IMR-90 (cell line): ENCODE measurements at regions not wholly inside any gene's neighbourhood (a gene's known extent, or its start where the extent isn't known, plus 50 kb on each side); places are given as distances from the start of the nearest gene placed in this dataset.
"Not testable (repeated sequence)": the region's sequence is repeated elsewhere in the genome, so short reads cannot be mapped to it uniquely, and the experiment has no call there.

ENCODE experiments used
- ATAC-seq: fragments of 200-7000 bp; cut with Tn5 transposase; 2 replicates; pipeline ENCODE4 v1.9.1; 2020; ENCODE audit warnings: low read depth, mild to moderate bottlenecking, moderate library complexity
- BruUV-seq: library from RNA; stranded (reverse); fragments of 400-500 nt; replicated peaks from 2 replicates; lab custom pipeline; 2021; lab: Mats Ljungman, UMichigan
- CTCF ChIA-PET: fragments of 300-600 bp; formaldehyde crosslinking; extraction: SDS; loops from one replicate; lab custom pipeline; 2021; ENCODE audit warnings: antibody characterized with exemption; lab: Yijun Ruan, JAX
- POLR2A ChIA-PET: fragments of 300-600 bp; sonication (Branson Sonifier 250); formaldehyde crosslinking; loops from one replicate; lab custom pipeline; 2022; ENCODE audit warnings: antibody characterized with exemption; ENCODE audit not compliant: unreplicated experiment; lab: Charles Lee
- DNase-seq: peaks from one replicate; pipeline ENCODE4 v3.0.0; 2013
- H2AFZ ChIP-seq: replicated peaks from 2 replicates; pipeline ENCODE3; 2013; ENCODE audit warnings: low read length, mild to moderate bottlenecking; ENCODE audit not compliant: poor library complexity
- H2AK5ac ChIP-seq: 2 replicates; pipeline ENCODE4 v1.6.1; 2013; ENCODE audit warnings: low read depth, low read length, inconsistent platforms
- H2AK9ac ChIP-seq: replicated peaks from 2 replicates; pipeline ENCODE3; 2013; ENCODE audit warnings: mild to moderate bottlenecking, low read depth, low read length, moderate library complexity; ENCODE audit not compliant: poor library complexity
- H2BK120ac ChIP-seq: 2 replicates; pipeline ENCODE4 v1.6.1; 2013; ENCODE audit warnings: low read depth, low read length, inconsistent platforms
- H2BK15ac ChIP-seq: 3 replicates; pipeline ENCODE4 v1.6.1; 2013; ENCODE audit warnings: low read depth, low read length, inconsistent platforms
- H2BK20ac ChIP-seq: 2 replicates; pipeline ENCODE4 v1.6.1; 2013; ENCODE audit warnings: low read depth, mild to moderate bottlenecking, inconsistent platforms, low read length, moderate library complexity
- H2BK5ac ChIP-seq: 2 replicates; pipeline ENCODE4 v1.6.1; 2013; ENCODE audit warnings: mild to moderate bottlenecking, low read depth, low read length, inconsistent platforms; ENCODE audit not compliant: poor library complexity, severe bottlenecking
- H3K14ac ChIP-seq: replicated peaks from 2 replicates; pipeline ENCODE4 v1.6.1; 2013; ENCODE audit warnings: low read depth, low read length, inconsistent platforms
- H3K18ac ChIP-seq: 2 replicates; pipeline ENCODE4 v1.6.1; 2013; ENCODE audit warnings: low read depth, low read length, control low read depth
- H3K23ac ChIP-seq: 2 replicates; pipeline ENCODE4 v1.6.1; 2013; ENCODE audit warnings: low read depth, low read length, inconsistent platforms
- H3K27ac ChIP-seq: 2 replicates; pipeline ENCODE4 v1.5.1; 2013; ENCODE audit warnings: mild to moderate bottlenecking, control low read depth, low read length; ENCODE audit not compliant: insufficient read depth
- H3K27me3 ChIP-seq: 2 replicates; pipeline ENCODE4 v1.6.1; 2013; ENCODE audit warnings: low read length; ENCODE audit not compliant: control insufficient read depth, insufficient read depth
- H3K36me3 ChIP-seq: 2 replicates; pipeline ENCODE4 v1.6.1; 2013; ENCODE audit warnings: low read length, mixed read lengths; ENCODE audit not compliant: control insufficient read depth, insufficient read depth
- H3K4ac ChIP-seq: 2 replicates; pipeline ENCODE4 v1.6.1; 2013; ENCODE audit warnings: low read depth, low read length, inconsistent platforms
- H3K4me1 ChIP-seq: 2 replicates; pipeline ENCODE4 v1.6.1; 2013; ENCODE audit warnings: low read length, mixed read lengths; ENCODE audit not compliant: control insufficient read depth, insufficient read depth
- H3K4me2 ChIP-seq: 2 replicates; pipeline ENCODE4 v1.6.1; 2013; ENCODE audit warnings: low read depth, mild to moderate bottlenecking, control low read depth, low read length, moderate library complexity
- H3K4me3 ChIP-seq: 2 replicates; pipeline ENCODE4 v1.5.1; 2013; ENCODE audit warnings: low read depth, mild to moderate bottlenecking, control low read depth, low read length, moderate library complexity; ENCODE audit not compliant: insufficient read depth
- H3K56ac ChIP-seq: 2 replicates; pipeline ENCODE4 v1.6.1; 2013; ENCODE audit warnings: low read length, inconsistent platforms; ENCODE audit not compliant: insufficient read depth; ENCODE audit errors: extremely low read depth
- H3K79me1 ChIP-seq, 2 experiments: 2 replicates each; pipeline ENCODE4 v1.6.1; 2013; ENCODE audit warnings: low read length in 2 of 2, inconsistent platforms in 1 of 2, low read depth in 1 of 2
- H3K9ac ChIP-seq: 2 replicates; pipeline ENCODE4 v1.6.1; 2013; ENCODE audit warnings: low read depth, low read length, control low read depth
- H3K9me1 ChIP-seq: 2 replicates; pipeline ENCODE4 v1.6.1; 2013; ENCODE audit warnings: low read length, inconsistent platforms; ENCODE audit not compliant: insufficient read depth
- H3K9me3 ChIP-seq: 2 replicates; pipeline ENCODE4 v1.6.1; 2013; ENCODE audit warnings: low read length; ENCODE audit not compliant: control insufficient read depth, insufficient read depth
- H4K20me1 ChIP-seq: 2 replicates; pipeline ENCODE4 v1.6.1; 2013; ENCODE audit warnings: low read length, inconsistent platforms; ENCODE audit not compliant: insufficient read depth
- H4K5ac ChIP-seq: 2 replicates; pipeline ENCODE4 v1.6.1; 2013; ENCODE audit warnings: mild to moderate bottlenecking, low read depth, low read length, control low read depth
- H4K8ac ChIP-seq, 2 experiments: 2 replicates each; pipeline ENCODE4 v1.6.1; 2013; ENCODE audit warnings: low read depth in 2 of 2, low read length in 2 of 2, control low read depth in 1 of 2, inconsistent platforms in 1 of 2
- H4K91ac ChIP-seq: 2 replicates; pipeline ENCODE4 v1.6.1; 2013; ENCODE audit warnings: low read depth, low read length, inconsistent platforms; ENCODE audit not compliant: insufficient read depth
- WGBS, 2 experiments: methylation state at CpG; one replicate each; pipeline versions ENCODE4 v1.1.5 to v1.1.7; 2013; ENCODE audit warnings: missing lambda C conversion rate in 2 of 2; ENCODE audit not compliant: insufficient read length in 1 of 2; ENCODE audit errors: extremely low coverage in 2 of 2; 5-methylcytosine and 5-hydroxymethylcytosine counted together
- dilution Hi-C: fragments of 300-500 bp; cut with HindIII; formaldehyde crosslinking; loops from one replicate; pipeline ENCODE4 v1.14.3; 2018; ENCODE audit warnings: low sequenced_read_pairs; ENCODE audit not compliant: unreplicated experiment
- in situ Hi-C: fragments of 300-500 bp; cut with MboI; formaldehyde crosslinking; loops from 3 replicates; pipeline ENCODE4 v1.14.3; 2019; ENCODE audit warnings: low sequenced_read_pairs, inconsistent platforms, mixed read lengths
- intact Hi-C: fragments of 100-400 bp; cut with micrococcal nuclease; formaldehyde crosslinking; loops from 2 replicates; pipeline ENCODE4 v1.10.0; 2022

DNA sequence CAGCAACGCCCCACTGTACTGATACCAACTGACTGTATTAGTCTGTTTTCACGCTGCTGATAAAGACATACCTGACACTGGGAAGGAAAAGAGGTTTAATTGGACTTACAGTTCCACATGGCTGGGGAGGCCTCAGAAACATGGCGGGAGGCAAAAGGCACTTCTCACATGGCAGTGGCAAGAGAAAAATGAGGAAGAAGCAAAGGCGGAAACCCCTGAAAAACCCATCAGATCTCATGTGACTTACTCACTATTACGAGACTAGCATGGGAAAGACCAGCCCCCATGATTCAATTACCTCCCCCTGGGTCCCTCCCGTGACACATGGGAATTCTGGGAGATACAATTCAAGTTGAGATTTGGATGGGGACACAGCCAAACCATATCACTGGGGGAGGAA lies 110.0 kb upstream of the LNX1 start:
- H3K27ac ChIP-seq, H3K4me2 ChIP-seq, H2AK9ac ChIP-seq, H4K20me1 ChIP-seq, H3K9me3 ChIP-seq, H3K56ac ChIP-seq, H3K79me1 ChIP-seq, DNase-seq, H3K23ac ChIP-seq, H2AFZ ChIP-seq, H3K14ac ChIP-seq, H2BK5ac ChIP-seq, H3K4me3 ChIP-seq, H3K18ac ChIP-seq, H3K9me1 ChIP-seq, BruUV-seq, dilution Hi-C loops, H3K27me3 ChIP-seq, H3K36me3 ChIP-seq, H4K5ac ChIP-seq, H4K8ac ChIP-seq, CTCF ChIA-PET, ATAC-seq, H3K9ac ChIP-seq, POLR2A ChIA-PET: not testable (repeated sequence)
- Histone ChIP-seq H2BK120ac (peak overlapping the region; percentile 8; the same call in 1 of the 2 replicates), H3K4me1 (peaks cover 19% of the 10 kb centered on the region), H2BK20ac (peak overlapping the region; percentile 95), H4K91ac (peak overlapping the region; percentile 62), H2BK15ac (peak overlapping the region; percentile 73; the same call in 2 of the 3 replicates), H3K4ac (peak overlapping the region; percentile 93; the same call in 1 of the 2 replicates), H2AK5ac (peak overlapping the region; percentile 45)
- no CpG with 5 or more reads among the region's 6 CpGs for WGBS, 2 experiments
- intact Hi-C loops, result loop anchor here (5.0 to 10.0 kb wide), 3 partner anchors 124 to 364 kb away; partner anchors contain the start of genes CHIC2 and FIP1L1
- in situ Hi-C loops, result loop anchor here (25.0 kb wide), 1 partner anchor 514 kb away; no protein-coding TSS in a partner anchor

- H2BK5ac ChIP-seq, H4K91ac ChIP-seq, H3K18ac ChIP-seq, H3K9ac ChIP-seq, in situ Hi-C loops, H3K36me3 ChIP-seq, H4K8ac ChIP-seq, H4K5ac ChIP-seq, H3K23ac ChIP-seq, H3K14ac ChIP-seq, H3K4ac ChIP-seq, POLR2A ChIA-PET, BruUV-seq, H2BK15ac ChIP-seq, H3K4me2 ChIP-seq, H2AFZ ChIP-seq, intact Hi-C loops, H4K20me1 ChIP-seq, H2BK20ac ChIP-seq, H2AK9ac ChIP-seq, DNase-seq, H3K27me3 ChIP-seq, H3K9me1 ChIP-seq, H3K4me3 ChIP-seq, ATAC-seq, H3K79me1 ChIP-seq, H3K56ac ChIP-seq, H2AK5ac ChIP-seq, H3K27ac ChIP-seq, dilution Hi-C loops, H3K9me3 ChIP-seq: not testable (repeated sequence)
- no CpG with 5 or more reads among the region's 2 CpGs for WGBS, 2 experiments
- peak overlapping the region; percentile 53; the same call in 1 of the 2 replicates for H2BK120ac ChIP-seq
- peaks cover 10% of the 10 kb centered on the region for H3K4me1 ChIP-seq
- CTCF ChIA-PET, result interaction anchor here (0.6 kb wide), 2 partner anchors 106 to 397 kb away, joined by 3 to 4 read pairs; no protein-coding TSS in a partner anchor
These were observed 108.0 kb upstream of the LNX1 start for GRCh38 chr4:53699310-53699709.
